K562 (cell line): ENCODE measurements at regions not wholly inside any gene's neighbourhood (a gene's known extent, or its start where the extent isn't known, plus 50 kb on each side); places are given as distances from the start of the nearest gene placed in this dataset.

ENCODE experiments used
- ATAC-seq: fragments of 200-7000 bp; cut with Tn5 transposase; 3 replicates; pipeline ENCODE4 v1.9.1; 2020; ENCODE audit warnings: moderate library complexity
- BruUV-seq: library from RNA; stranded (reverse); fragments of 400-500 nt; replicated peaks from 2 replicates; lab custom pipeline; 2021; lab: Mats Ljungman, UMichigan
- CTCF ChIA-PET: fragments of 300-600 bp; formaldehyde crosslinking; extraction: SDS; loops from one replicate; lab custom pipeline; 2021; ENCODE audit warnings: low intra/inter-chr PET ratio; lab: Yijun Ruan, JAX
- POLR2A ChIA-PET: fragments of 300-600, 350-650 bp; sonication (Branson Sonifier 250); formaldehyde crosslinking; extraction: SDS; loops from one replicate; lab custom pipeline; 2021; ENCODE audit warnings: antibody characterized with exemption, inconsistent platforms; lab: Yijun Ruan, JAX
- DNase-seq, 4 experiments: peaks; one replicate each; pipeline versions ENCODE4 v3.0.0 to v3.0.0-alpha.2; 2011 to 2018; ENCODE audit warnings: low spot score in 3 of 4, mixed read lengths in 3 of 4; ENCODE audit errors: extremely low read depth in 1 of 4
- FAIRE-seq: peaks from 2 replicates; lab custom pipeline; 2011; peaks lifted over from hg19 to GRCh38; lab: Jason Lieb, UNC
- H2AFZ ChIP-seq: 2 replicates; pipeline ENCODE4 v1.6.0; 2011; ENCODE audit warnings: low read depth, low read length, control low read depth, inconsistent platforms
- H3K27ac ChIP-seq: fragments of 200-600 bp; 3 replicates; pipeline ENCODE4 v1.8.0; 2011; ENCODE audit warnings: low read depth, mild to moderate bottlenecking, control low read depth, inconsistent platforms, low read length, moderate library complexity, mixed read lengths; ENCODE audit errors: extremely low read depth
- H3K27me3 ChIP-seq, 2 experiments: fragments of 300-600 bp in 1 of 2; 2 replicates in 1 of 2; 3 replicates in 1 of 2; pipeline versions ENCODE4 v1.6.0 to v1.8.0; 2011; ENCODE audit warnings: inconsistent platforms in 2 of 2, low read length in 2 of 2, mild to moderate bottlenecking in 1 of 2, mixed read lengths in 1 of 2, moderate library complexity in 1 of 2; ENCODE audit not compliant: control insufficient read depth in 2 of 2, insufficient read depth in 2 of 2
- H3K36me3 ChIP-seq: fragments of 300-600 bp; 3 replicates; pipeline ENCODE4 v1.8.0; 2011; ENCODE audit warnings: mild to moderate bottlenecking, low read length, inconsistent platforms; ENCODE audit not compliant: control insufficient read depth, insufficient read depth
- H3K4me1 ChIP-seq, 2 experiments: fragments of 200-600 bp in 1 of 2; replicated peaks in 1 of 2; 2 replicates in 1 of 2; 3 replicates in 1 of 2; pipeline versions ENCODE4 v1.5.1 to v1.8.0; 2011; ENCODE audit warnings: inconsistent platforms in 2 of 2, low read length in 2 of 2, mild to moderate bottlenecking in 1 of 2, mixed read lengths in 1 of 2, moderate library complexity in 1 of 2; ENCODE audit not compliant: control insufficient read depth in 2 of 2, insufficient read depth in 2 of 2
- H3K4me2 ChIP-seq: 2 replicates; pipeline ENCODE4 v1.6.1; 2011; ENCODE audit warnings: low read length, control low read depth, inconsistent platforms, mixed read lengths; ENCODE audit not compliant: insufficient read depth
- H3K4me3 ChIP-seq: fragments of 200-600 bp; sonication (generic), shearing (Covaris generic); 2 replicates; pipeline ENCODE4 v1.5.1; 2016; ENCODE audit warnings: control low read depth, inconsistent platforms
- H3K79me2 ChIP-seq: fragments of 200-600 bp; 3 replicates; pipeline ENCODE4 v1.8.0; 2011; ENCODE audit warnings: low read length, inconsistent platforms; ENCODE audit not compliant: control insufficient read depth, insufficient read depth
- H3K9ac ChIP-seq, 2 experiments: 2 replicates each; pipeline versions ENCODE4 v1.6.0 to v1.6.1; 2011; ENCODE audit warnings: low read depth in 2 of 2, low read length in 2 of 2, control low read depth in 1 of 2, inconsistent platforms in 1 of 2, mild to moderate bottlenecking in 1 of 2, mixed read lengths in 1 of 2; ENCODE audit not compliant: insufficient read depth in 1 of 2
- H3K9me1 ChIP-seq: one replicate; pipeline ENCODE4 v1.6.0; 2011; ENCODE audit warnings: inconsistent platforms, mild to moderate bottlenecking, low read length, moderate library complexity; ENCODE audit not compliant: control insufficient read depth, insufficient read depth
- H3K9me3 ChIP-seq: replicated peaks from 2 replicates; pipeline ENCODE4 v1.5.1; 2011; ENCODE audit warnings: low read depth, low read length, inconsistent platforms; ENCODE audit not compliant: control insufficient read depth, insufficient read depth
- H4K20me1 ChIP-seq: replicated peaks from 2 replicates; pipeline ENCODE4 v1.6.1; 2011; ENCODE audit warnings: low read length, inconsistent platforms, mixed read lengths; ENCODE audit not compliant: control insufficient read depth, insufficient read depth
- HDAC1 ChIP-seq, 2 experiments: fragments of 450-650 bp; IDR thresholded peaks; 2 replicates each; pipeline ENCODE4 v1.6.1; 2016 to 2017; ENCODE audit warnings: inconsistent platforms in 1 of 2, mild to moderate bottlenecking in 1 of 2, moderate library complexity in 1 of 2
- HMG20B ChIP-seq: fragments of 250-450 bp; sonication (Bioruptor Pico); IDR thresholded peaks from 2 replicates; pipeline ENCODE4 v1.5.0; 2021; ENCODE audit warnings: mild to moderate bottlenecking
- HNRNPH1 ChIP-seq: fragments of 200-400 bp; formaldehyde crosslinking; optimal IDR thresholded peaks from 2 replicates; pipeline ENCODE3; 2017; ENCODE audit warnings: low read depth, mild to moderate bottlenecking, low read length, moderate library complexity
- ILF3 ChIP-seq: fragments of 450-650 bp; IDR thresholded peaks from 2 replicates; pipeline ENCODE4 v1.6.1; 2018; ENCODE audit warnings: antibody characterized with exemption, mild to moderate bottlenecking, moderate library complexity, borderline replicate concordance
- PHF8 ChIP-seq: fragments of 200-600 bp; sonication (generic); IDR thresholded peaks from 2 replicates; pipeline ENCODE4 v1.6.1; 2012; ENCODE audit warnings: mixed run types, mild to moderate bottlenecking, inconsistent platforms, low read length, moderate library complexity, borderline replicate concordance
- RAD51 ChIP-seq: fragments of 450-650 bp; IDR thresholded peaks from 2 replicates; pipeline ENCODE4 v1.7.1; 2016; ENCODE audit warnings: low read depth, mild to moderate bottlenecking, borderline replicate concordance
- RUNX1 ChIP-seq: sonication (generic); IDR thresholded peaks from 2 replicates; pipeline ENCODE4 v1.6.1; 2016; ENCODE audit warnings: antibody characterized with exemption, low read depth
- ZNF444 ChIP-seq: fragments of 250-450 bp; sonication (Bioruptor Pico); IDR thresholded peaks from 2 replicates; pipeline ENCODE4 v1.4.0; 2020; ENCODE audit warnings: mild to moderate bottlenecking, moderate library complexity
- ZNF696 ChIP-seq: fragments of 250-450 bp; sonication (Bioruptor Pico); conservative IDR thresholded peaks from 2 replicates; pipeline ENCODE4 v1.4.0; 2020; ENCODE audit warnings: mild to moderate bottlenecking, moderate library complexity
- WGBS: fragments of 100-300 bp; shearing (Covaris generic); methylation state at CpG from one replicate; pipeline ENCODE4 v1.1.6; 2016; ENCODE audit warnings: low coverage, mixed read lengths; ENCODE audit not compliant: insufficient coverage; ENCODE audit errors: missing lambda C conversion rate; 5-methylcytosine and 5-hydroxymethylcytosine counted together
- in situ Hi-C: fragments of 300-500 bp; cut with MboI; formaldehyde crosslinking; loops from 4 replicates; pipeline ENCODE4 v1.15.0; 2018; ENCODE audit warnings: inconsistent platforms, mixed read lengths
- intact Hi-C: fragments of 100-400 bp; cut with micrococcal nuclease; formaldehyde crosslinking; loops from 2 replicates; pipeline ENCODE4 v1.14.2; 2022
- TF ChIP-seq, protein P1 (sequence below): sonication (generic); formaldehyde crosslinking; IDR thresholded peaks from 2 replicates; pipeline ENCODE4 v1.8.0; 2023; ENCODE audit warnings: mild to moderate bottlenecking, missing genetic modification reagents
- TF ChIP-seq, protein P2 (sequence below): sonication (generic); formaldehyde crosslinking; IDR thresholded peaks from 2 replicates; pipeline ENCODE4 v1.8.0; 2022; ENCODE audit warnings: mild to moderate bottlenecking, low read depth, missing genetic modification reagents
- TF ChIP-seq, protein P3 (sequence below): sonication (generic); formaldehyde crosslinking; IDR thresholded peaks from 2 replicates; pipeline ENCODE4 v1.8.0; 2022; ENCODE audit warnings: missing genetic modification reagents, mild to moderate bottlenecking, borderline replicate concordance
- TF ChIP-seq, protein P4 (sequence below): fragments of 450-650 bp; conservative IDR thresholded peaks from 2 replicates; pipeline ENCODE4 v1.6.1; 2016; ENCODE audit warnings: missing genetic modification characterization, low read depth, mild to moderate bottlenecking, missing compliant biosample characterization, moderate library complexity

DNA sequence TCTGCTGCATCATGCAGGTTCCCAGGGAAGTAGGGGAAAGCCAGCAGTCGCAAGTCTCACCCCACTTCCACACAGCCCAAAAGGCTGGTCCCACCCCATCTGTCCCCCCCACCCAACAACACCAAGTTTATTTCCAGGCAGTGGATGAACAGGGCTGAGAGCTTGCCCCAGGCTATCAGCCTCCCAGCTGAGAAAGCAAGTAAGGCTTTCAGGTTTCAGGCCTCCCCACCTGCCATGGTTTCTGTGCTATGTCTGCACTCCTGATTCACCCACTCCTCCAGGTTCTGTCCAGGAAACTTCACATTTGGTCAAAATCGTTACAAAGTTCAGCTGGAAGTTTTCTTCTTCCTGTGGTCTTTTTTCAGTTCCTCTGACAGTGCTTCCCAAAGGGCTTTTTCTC, 97.5 kb upstream of the HS3ST3A1 start:
- Histone ChIP-seq H3K27ac (no peak overlapping the region), H3K36me3 (no peaks in the 10 kb centered on the region), H2AFZ (no peak overlapping the region), H3K9ac (no peak overlapping the region), H3K4me3 (no peak overlapping the region), H3K27me3 (no peaks in the 10 kb centered on the region), H3K4me2 (no peak overlapping the region), H4K20me1 (no peaks in the 10 kb centered on the region), H3K9me3 (no peaks in the 10 kb centered on the region)
- intact Hi-C loops (no loop called here), in situ Hi-C loops (no loop called here)
- ChIA-PET POLR2A (no interaction called here), CTCF (no interaction called here)
- FAIRE-seq: no peak
- DNase-seq: no peak
- ATAC-seq: no peak
- WGBS: 0% methylated on average over 2 of the region's 2 CpGs
- no TSS peak for BruUV-seq
- TF ChIP-seq HDAC1 (IDR thresholded peaks at IDR 0.05): no peak
- TF ChIP-seq, protein P1, sequence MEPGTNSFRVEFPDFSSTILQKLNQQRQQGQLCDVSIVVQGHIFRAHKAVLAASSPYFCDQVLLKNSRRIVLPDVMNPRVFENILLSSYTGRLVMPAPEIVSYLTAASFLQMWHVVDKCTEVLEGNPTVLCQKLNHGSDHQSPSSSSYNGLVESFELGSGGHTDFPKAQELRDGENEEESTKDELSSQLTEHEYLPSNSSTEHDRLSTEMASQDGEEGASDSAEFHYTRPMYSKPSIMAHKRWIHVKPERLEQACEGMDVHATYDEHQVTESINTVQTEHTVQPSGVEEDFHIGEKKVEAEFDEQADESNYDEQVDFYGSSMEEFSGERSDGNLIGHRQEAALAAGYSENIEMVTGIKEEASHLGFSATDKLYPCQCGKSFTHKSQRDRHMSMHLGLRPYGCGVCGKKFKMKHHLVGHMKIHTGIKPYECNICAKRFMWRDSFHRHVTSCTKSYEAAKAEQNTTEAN (CRISPR knock-in tag): no peak
- no peak for TF ChIP-seq HNRNPH1
- TF ChIP-seq, all 486 proteins: peak for 0
- H3K79me2 ChIP-seq: no peaks in the 10 kb centered on the region
- no peaks in the 10 kb centered on the region; a peak in 1 of 5 replicates for H3K4me1 ChIP-seq
- no peaks in the 10 kb centered on the region for H3K9me1 ChIP-seq

DNA sequence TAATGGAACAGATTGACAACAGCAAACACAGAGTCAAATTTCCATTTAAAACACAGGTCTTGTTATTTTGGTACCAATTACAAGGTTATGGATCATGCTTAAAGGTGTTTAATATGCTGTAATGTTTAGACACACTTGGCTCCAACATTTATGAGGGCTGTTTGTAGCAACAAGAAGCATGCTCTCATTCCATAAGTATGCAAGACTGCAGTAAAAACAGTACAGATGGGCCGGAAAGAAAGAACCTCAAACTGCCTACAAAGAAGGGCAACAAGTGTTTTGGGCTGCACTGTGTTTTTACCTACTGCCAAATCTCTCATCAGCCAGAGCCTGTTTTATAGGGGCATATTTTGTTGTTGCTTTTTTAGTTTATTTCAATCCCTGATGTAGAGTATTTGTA, 100.5 kb upstream of the HS3ST3A1 start:
- no peak for DNase-seq

More for the DNA sequence above, 100.5 kb upstream of the HS3ST3A1 start:
- 0% methylated on average over 1 of the region's 1 CpG for WGBS
- TF ChIP-seq, protein P2, sequence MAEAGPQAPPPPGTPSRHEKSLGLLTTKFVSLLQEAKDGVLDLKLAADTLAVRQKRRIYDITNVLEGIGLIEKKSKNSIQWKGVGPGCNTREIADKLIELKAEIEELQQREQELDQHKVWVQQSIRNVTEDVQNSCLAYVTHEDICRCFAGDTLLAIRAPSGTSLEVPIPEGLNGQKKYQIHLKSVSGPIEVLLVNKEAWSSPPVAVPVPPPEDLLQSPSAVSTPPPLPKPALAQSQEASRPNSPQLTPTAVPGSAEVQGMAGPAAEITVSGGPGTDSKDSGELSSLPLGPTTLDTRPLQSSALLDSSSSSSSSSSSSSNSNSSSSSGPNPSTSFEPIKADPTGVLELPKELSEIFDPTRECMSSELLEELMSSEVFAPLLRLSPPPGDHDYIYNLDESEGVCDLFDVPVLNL (CRISPR knock-in tag): no peak
- TF ChIP-seq ZNF696 (no peak), RAD51 (no peak), PHF8 (no peak), HMG20B (CRISPR knock-in tag) (no peak), ZNF444 (CRISPR knock-in tag) (no peak), RUNX1 (no peak), ILF3 (no peak)
- TF ChIP-seq, protein P3, sequence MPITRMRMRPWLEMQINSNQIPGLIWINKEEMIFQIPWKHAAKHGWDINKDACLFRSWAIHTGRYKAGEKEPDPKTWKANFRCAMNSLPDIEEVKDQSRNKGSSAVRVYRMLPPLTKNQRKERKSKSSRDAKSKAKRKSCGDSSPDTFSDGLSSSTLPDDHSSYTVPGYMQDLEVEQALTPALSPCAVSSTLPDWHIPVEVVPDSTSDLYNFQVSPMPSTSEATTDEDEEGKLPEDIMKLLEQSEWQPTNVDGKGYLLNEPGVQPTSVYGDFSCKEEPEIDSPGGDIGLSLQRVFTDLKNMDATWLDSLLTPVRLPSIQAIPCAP (CRISPR knock-in tag): no peak
- TF ChIP-seq, protein P4, sequence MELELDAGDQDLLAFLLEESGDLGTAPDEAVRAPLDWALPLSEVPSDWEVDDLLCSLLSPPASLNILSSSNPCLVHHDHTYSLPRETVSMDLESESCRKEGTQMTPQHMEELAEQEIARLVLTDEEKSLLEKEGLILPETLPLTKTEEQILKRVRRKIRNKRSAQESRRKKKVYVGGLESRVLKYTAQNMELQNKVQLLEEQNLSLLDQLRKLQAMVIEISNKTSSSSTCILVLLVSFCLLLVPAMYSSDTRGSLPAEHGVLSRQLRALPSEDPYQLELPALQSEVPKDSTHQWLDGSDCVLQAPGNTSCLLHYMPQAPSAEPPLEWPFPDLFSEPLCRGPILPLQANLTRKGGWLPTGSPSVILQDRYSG (tag): no peak
- no peak overlapping the region for H3K9ac ChIP-seq
- no peaks in the 10 kb centered on the region for H4K20me1 ChIP-seq
- H3K9me1 ChIP-seq: no peaks in the 10 kb centered on the region
- no TSS peak for BruUV-seq
- no peaks in the 10 kb centered on the region for H3K36me3 ChIP-seq
- in situ Hi-C loops (no loop called here), intact Hi-C loops (no loop called here)
- H3K27me3 ChIP-seq: no peaks in the 10 kb centered on the region; a peak in 1 of 5 replicates
- H3K27ac ChIP-seq: no peak overlapping the region
- ATAC-seq (no peak), FAIRE-seq (no peak)
- no peak overlapping the region for H3K4me2 ChIP-seq
- H3K79me2 ChIP-seq: no peaks in the 10 kb centered on the region
- H3K4me1 ChIP-seq: no peaks in the 10 kb centered on the region; a peak in 1 of 5 replicates
- H3K4me3 ChIP-seq: no peak overlapping the region
- POLR2A ChIA-PET: no interaction called here
- H2AFZ ChIP-seq: no peak overlapping the region
- H3K9me3 ChIP-seq: no peaks in the 10 kb centered on the region
- CTCF ChIA-PET: no interaction called here
